MCF 10A (cell line): ENCODE measurements at regions not wholly inside any gene's neighbourhood (a gene's known extent, or its start where the extent isn't known, plus 50 kb on each side); places are given as distances from the start of the nearest gene placed in this dataset.

Source experiments
- BruUV-seq: library from RNA; stranded (reverse); fragments of 400-500 nt; replicated peaks from 2 replicates; lab custom pipeline; 2021; lab: Mats Ljungman, UMichigan
- CTCF ChIA-PET: fragments of 300-600 bp; sonication (Branson Sonifier 250); formaldehyde crosslinking; extraction: SDS; loops from one replicate; lab custom pipeline; 2021; ENCODE audit warnings: antibody characterized with exemption, inconsistent platforms; lab: Yijun Ruan, JAX
- POLR2A ChIA-PET: fragments of 300-600, 350-650 bp; sonication (Branson Sonifier 250); formaldehyde crosslinking; extraction: SDS; loops from one replicate; lab custom pipeline; 2020; ENCODE audit warnings: antibody characterized with exemption, inconsistent platforms; lab: Yijun Ruan, JAX
- DNase-seq: peaks from one replicate; pipeline ENCODE4 v3.0.0-alpha.2; 2018; ENCODE audit not compliant: unreplicated experiment
- H3K27ac Mint-ChIP-seq: one replicate; pipeline ENCODE4 v1.8.0; 2022; ENCODE audit warnings: mild to moderate bottlenecking, low read depth, mixed read lengths; ENCODE audit not compliant: unreplicated experiment
- H3K27me3 Mint-ChIP-seq: one replicate; pipeline ENCODE4 v1.8.0; 2022; ENCODE audit warnings: mixed read lengths; ENCODE audit not compliant: insufficient read depth, unreplicated experiment
- H3K36me3 Mint-ChIP-seq: one replicate; pipeline ENCODE4 v1.8.0; 2022; ENCODE audit warnings: mild to moderate bottlenecking, moderate library complexity, mixed read lengths; ENCODE audit not compliant: insufficient read depth, unreplicated experiment
- H3K4me1 Mint-ChIP-seq: one replicate; pipeline ENCODE4 v1.8.0; 2022; ENCODE audit warnings: mixed read lengths; ENCODE audit not compliant: insufficient read depth, unreplicated experiment
- H3K4me3 Mint-ChIP-seq: one replicate; pipeline ENCODE4 v1.8.0; 2022; ENCODE audit warnings: mild to moderate bottlenecking, moderate library complexity, mixed read lengths; ENCODE audit not compliant: unreplicated experiment
- H3K9me3 Mint-ChIP-seq: one replicate; pipeline ENCODE4 v1.8.0; 2022; ENCODE audit warnings: mixed read lengths; ENCODE audit not compliant: unreplicated experiment
- intact Hi-C: fragments of 100-400 bp; cut with micrococcal nuclease; formaldehyde crosslinking; loops from 2 replicates; pipeline ENCODE4 v1.14.1; 2022
- TF ChIP-seq, protein P1 (sequence below): fragments of 200-600 bp; IDR thresholded peaks from one replicate; pipeline ENCODE4 v1.8.0; 2022; ENCODE audit warnings: antibody characterized with exemption, mild to moderate bottlenecking; ENCODE audit not compliant: unreplicated experiment

DNA sequence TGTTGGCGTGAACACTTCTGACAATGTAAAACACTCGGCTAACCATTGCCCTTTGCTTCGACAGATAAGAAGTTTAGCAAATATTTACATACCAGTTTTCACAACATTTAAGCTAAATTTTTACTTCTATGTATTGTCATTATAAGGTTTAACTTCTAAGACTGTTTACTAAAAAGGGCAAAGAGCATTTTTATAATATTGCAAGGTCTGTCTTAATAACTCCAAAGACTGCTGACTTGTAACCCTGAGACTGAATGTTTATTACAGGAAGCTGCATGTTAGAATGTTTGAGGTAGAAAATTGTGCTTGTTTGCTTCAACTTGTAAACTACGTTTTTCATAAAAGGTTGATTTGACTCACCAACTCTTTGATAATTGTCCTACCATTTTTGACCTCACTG, 213.2 kb upstream of the RPS6KA3 start:
- intact Hi-C loops, result no loop called here
- no peak overlapping the region for H3K4me3 Mint-ChIP-seq
- no TSS peak for BruUV-seq

DNA sequence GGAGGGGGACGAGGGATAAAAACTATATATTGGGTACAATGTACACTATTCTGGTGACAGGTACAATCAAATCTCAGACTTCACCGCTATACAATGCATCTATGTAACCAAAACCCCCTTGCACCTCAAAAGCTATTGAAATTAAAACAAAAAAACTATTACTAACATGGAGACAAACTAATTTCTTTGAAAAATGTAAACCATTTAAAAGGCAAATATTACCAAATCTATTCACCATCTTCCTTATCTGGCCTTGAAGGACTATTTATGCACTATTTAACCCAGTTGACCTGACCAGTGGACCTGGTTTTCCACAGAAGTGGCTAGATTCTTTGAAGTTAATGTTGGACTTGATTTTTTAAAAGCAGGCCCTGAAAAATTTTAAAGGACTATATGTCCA, 212.3 kb upstream of the RPS6KA3 start:
- Mint-ChIP-seq H3K36me3 (no peaks in the 10 kb centered on the region), H3K4me3 (no peak overlapping the region), H3K27ac (no peak overlapping the region), H3K4me1 (no peaks in the 10 kb centered on the region), H3K27me3 (peaks cover 34% of the 10 kb centered on the region), H3K9me3 (no peaks in the 10 kb centered on the region)
- ChIA-PET POLR2A (no interaction called here), CTCF (interaction anchor here (0.5 to 0.9 kb wide), 2 partner anchors 16 to 152 kb away, joined by 3 read pairs; no protein-coding TSS in a partner anchor)
- no peak for DNase-seq
- intact Hi-C loops, result no loop called here
- TF ChIP-seq, protein P1, sequence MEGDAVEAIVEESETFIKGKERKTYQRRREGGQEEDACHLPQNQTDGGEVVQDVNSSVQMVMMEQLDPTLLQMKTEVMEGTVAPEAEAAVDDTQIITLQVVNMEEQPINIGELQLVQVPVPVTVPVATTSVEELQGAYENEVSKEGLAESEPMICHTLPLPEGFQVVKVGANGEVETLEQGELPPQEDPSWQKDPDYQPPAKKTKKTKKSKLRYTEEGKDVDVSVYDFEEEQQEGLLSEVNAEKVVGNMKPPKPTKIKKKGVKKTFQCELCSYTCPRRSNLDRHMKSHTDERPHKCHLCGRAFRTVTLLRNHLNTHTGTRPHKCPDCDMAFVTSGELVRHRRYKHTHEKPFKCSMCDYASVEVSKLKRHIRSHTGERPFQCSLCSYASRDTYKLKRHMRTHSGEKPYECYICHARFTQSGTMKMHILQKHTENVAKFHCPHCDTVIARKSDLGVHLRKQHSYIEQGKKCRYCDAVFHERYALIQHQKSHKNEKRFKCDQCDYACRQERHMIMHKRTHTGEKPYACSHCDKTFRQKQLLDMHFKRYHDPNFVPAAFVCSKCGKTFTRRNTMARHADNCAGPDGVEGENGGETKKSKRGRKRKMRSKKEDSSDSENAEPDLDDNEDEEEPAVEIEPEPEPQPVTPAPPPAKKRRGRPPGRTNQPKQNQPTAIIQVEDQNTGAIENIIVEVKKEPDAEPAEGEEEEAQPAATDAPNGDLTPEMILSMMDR, result no peak
- BruUV-seq, result no TSS peak

More for the DNA sequence above, 213.2 kb upstream of the RPS6KA3 start:
- Mint-ChIP-seq H3K27me3 (peaks cover 35% of the 10 kb centered on the region), H3K36me3 (no peaks in the 10 kb centered on the region), H3K27ac (no peak overlapping the region), H3K9me3 (no peaks in the 10 kb centered on the region), H3K4me1 (no peaks in the 10 kb centered on the region)
- DNase-seq, result no peak
- POLR2A ChIA-PET, result no interaction called here
- TF ChIP-seq, protein P1, result no peak
- CTCF ChIA-PET, result interaction anchor here (0.6 to 0.8 kb wide), 2 partner anchors 37 to 934 kb away, joined by 3 read pairs; no protein-coding TSS in a partner anchor

DNA sequence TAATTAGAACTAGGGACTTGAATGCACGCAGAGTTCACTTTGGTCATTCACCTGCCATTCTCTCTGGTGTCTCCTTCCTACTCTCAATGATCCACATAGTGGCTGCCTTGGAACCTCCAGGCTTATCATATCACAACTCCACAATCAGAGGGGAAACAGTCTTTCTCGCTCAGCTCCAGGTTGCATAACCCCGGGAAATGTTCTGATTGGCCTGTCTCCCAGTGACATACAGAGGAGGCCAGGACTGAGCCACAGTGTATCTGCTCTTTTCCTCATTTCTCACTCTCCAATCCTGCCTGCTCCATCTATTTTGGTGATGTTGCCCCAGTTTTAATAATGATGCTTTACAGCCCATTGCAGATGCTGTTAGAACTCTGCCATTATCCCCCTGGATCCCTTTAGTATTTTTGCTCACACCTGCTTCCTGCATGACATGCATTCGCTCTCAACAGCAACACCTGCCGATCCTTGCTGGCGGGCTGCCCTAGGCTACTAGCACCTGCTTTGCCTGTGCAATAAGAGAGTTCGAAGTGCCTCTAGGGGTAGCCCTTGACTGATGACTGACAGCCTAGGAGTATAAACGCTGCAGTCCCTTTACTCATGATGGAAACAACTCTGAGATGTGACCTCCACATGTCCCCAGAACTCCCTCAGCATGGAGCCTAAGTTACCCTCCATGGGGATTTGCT, 211.3 kb upstream of the RPS6KA3 start:
- Mint-ChIP-seq H3K36me3 (no peaks in the 10 kb centered on the region), H3K4me3 (no peak overlapping the region), H3K9me3 (no peaks in the 10 kb centered on the region), H3K27ac (no peak overlapping the region), H3K27me3 (peaks cover 44% of the 10 kb centered on the region), H3K4me1 (no peaks in the 10 kb centered on the region)
- BruUV-seq, result no TSS peak
- TF ChIP-seq, protein P1, result no peak
- no peak for DNase-seq
- ChIA-PET POLR2A (no interaction called here), CTCF (no interaction called here)
- intact Hi-C loops, result no loop called here

DNA sequence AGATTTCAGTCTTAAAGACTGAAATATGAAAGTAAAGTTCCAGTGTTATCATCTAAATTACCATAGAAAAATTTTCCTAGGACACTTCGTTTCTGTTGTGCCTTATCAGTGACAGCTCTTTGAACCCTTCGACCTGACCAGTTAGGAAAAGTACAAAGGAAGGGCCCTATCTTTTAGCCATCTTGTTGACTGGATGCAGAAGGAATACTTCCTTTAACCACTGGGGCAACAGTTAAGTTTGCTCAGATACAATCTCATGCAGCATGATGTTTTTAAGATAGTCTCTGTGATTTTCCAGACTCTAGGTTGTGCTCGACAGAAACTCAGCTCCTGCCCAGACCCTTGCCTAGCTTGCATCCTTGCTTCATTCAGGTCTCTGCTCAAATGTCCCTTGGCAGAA, 210.5 kb upstream of the RPS6KA3 start:
- CTCF ChIA-PET, result interaction anchor here (0.6 kb wide), 1 partner anchor 1317 kb away, joined by 3 read pairs; no protein-coding TSS in a partner anchor
- H3K9me3 Mint-ChIP-seq, result no peaks in the 10 kb centered on the region

More for the DNA sequence above, 210.5 kb upstream of the RPS6KA3 start:
- H3K27ac Mint-ChIP-seq, result no peak overlapping the region
- POLR2A ChIA-PET, result no interaction called here
- H3K4me3 Mint-ChIP-seq, result no peak overlapping the region
- no peaks in the 10 kb centered on the region for H3K36me3 Mint-ChIP-seq
- H3K4me1 Mint-ChIP-seq, result no peaks in the 10 kb centered on the region
- no TSS peak for BruUV-seq
- TF ChIP-seq, protein P1, result no peak
- no peak for DNase-seq
- intact Hi-C loops, result no loop called here
- H3K27me3 Mint-ChIP-seq, result peaks cover 50% of the 10 kb centered on the region
